ENCODE measurements at regions not wholly inside any gene's neighbourhood (a gene's known extent, or its start where the extent isn't known, plus 50 kb on each side); places are given as distances from the start of the nearest gene placed in this dataset.

DNA sequence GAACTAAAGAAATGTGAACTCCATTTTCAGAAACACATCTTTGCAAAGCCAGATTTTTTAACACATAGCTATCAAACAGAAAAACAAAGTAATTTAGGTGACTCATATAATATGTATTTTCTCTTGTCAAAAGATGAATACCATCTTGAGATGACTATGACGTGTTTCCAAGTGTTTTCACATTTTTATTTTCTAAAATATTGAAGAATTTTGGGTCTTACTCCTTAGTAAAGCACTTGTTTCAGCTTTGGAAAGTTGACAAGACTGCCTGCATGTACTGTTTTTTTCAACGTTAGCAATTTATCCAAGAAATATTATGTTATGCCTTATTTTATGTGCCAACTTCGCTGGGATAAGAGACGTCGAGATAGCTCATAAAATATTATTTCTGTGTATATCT, 733.9 kb upstream of the EPHA5 start:
- Histone ChIP-seq H3K9me2 (replicated peaks; ENCODE audit: low read depth, low read length) (no peaks in the 10 kb centered on the region), H3K4me3 (ENCODE audit: low read length, poor library complexity, severe bottlenecking) (no peak overlapping the region), H3K36me3 (ENCODE audit: insufficient read depth, low read length) (no peaks in the 10 kb centered on the region), H3F3A (ENCODE audit: low read depth) (no peaks in the 10 kb centered on the region), H3K79me2 (ENCODE audit: insufficient read depth, low read length) (no peaks in the 10 kb centered on the region), H3K9me3 (ENCODE audit: insufficient read depth, low read depth, low read length) (no peaks in the 10 kb centered on the region), H3K4me1 (ENCODE audit: insufficient read depth, low read length, poor library complexity, severe bottlenecking) (no peaks in the 10 kb centered on the region), H3K27me3 (ENCODE audit: insufficient read depth, low read length, poor library complexity, severe bottlenecking) (no peaks in the 10 kb centered on the region), H4K20me1 (ENCODE audit: insufficient read depth, low read length, poor library complexity, severe bottlenecking) (no peaks in the 10 kb centered on the region), H3K4me2 (ENCODE audit: low read depth, low read length, poor library complexity, severe bottlenecking) (no peak overlapping the region), H3K9ac (ENCODE audit: low read depth, low read length, poor library complexity, severe bottlenecking) (no peak overlapping the region), H2AFZ (ENCODE audit: low read length) (no peak overlapping the region)
- no peak for TF ChIP-seq EZH2phosphoT487 (IDR thresholded peaks at IDR 0.05; ENCODE audit: borderline replicate concordance)
- TF ChIP-seq, protein P1, sequence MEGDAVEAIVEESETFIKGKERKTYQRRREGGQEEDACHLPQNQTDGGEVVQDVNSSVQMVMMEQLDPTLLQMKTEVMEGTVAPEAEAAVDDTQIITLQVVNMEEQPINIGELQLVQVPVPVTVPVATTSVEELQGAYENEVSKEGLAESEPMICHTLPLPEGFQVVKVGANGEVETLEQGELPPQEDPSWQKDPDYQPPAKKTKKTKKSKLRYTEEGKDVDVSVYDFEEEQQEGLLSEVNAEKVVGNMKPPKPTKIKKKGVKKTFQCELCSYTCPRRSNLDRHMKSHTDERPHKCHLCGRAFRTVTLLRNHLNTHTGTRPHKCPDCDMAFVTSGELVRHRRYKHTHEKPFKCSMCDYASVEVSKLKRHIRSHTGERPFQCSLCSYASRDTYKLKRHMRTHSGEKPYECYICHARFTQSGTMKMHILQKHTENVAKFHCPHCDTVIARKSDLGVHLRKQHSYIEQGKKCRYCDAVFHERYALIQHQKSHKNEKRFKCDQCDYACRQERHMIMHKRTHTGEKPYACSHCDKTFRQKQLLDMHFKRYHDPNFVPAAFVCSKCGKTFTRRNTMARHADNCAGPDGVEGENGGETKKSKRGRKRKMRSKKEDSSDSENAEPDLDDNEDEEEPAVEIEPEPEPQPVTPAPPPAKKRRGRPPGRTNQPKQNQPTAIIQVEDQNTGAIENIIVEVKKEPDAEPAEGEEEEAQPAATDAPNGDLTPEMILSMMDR (conservative IDR thresholded peaks at IDR 0.05; ENCODE audit: low read length), result no peak

- H3K4me1 ChIP-seq (ENCODE audit: insufficient read depth, low read length, poor library complexity, severe bottlenecking), result no peaks in the 10 kb centered on the region
- H4K20me1 ChIP-seq (ENCODE audit: insufficient read depth, low read length, poor library complexity, severe bottlenecking), result no peaks in the 10 kb centered on the region
- H3K9me2 ChIP-seq (replicated peaks; ENCODE audit: low read depth, low read length), result no peaks in the 10 kb centered on the region
- H3K9ac ChIP-seq (ENCODE audit: low read depth, low read length, poor library complexity, severe bottlenecking), result no peak overlapping the region
- no peak overlapping the region for H3K4me3 ChIP-seq (ENCODE audit: low read length, poor library complexity, severe bottlenecking)
- no peak overlapping the region for H2AFZ ChIP-seq (ENCODE audit: low read length)
- no peaks in the 10 kb centered on the region for H3K36me3 ChIP-seq (ENCODE audit: insufficient read depth, low read length)
- no peaks in the 10 kb centered on the region for H3K27me3 ChIP-seq (ENCODE audit: insufficient read depth, low read length, poor library complexity, severe bottlenecking)
- TF ChIP-seq EZH2phosphoT487 (IDR thresholded peaks at IDR 0.05; ENCODE audit: borderline replicate concordance), result no peak
- TF ChIP-seq, protein P1 (conservative IDR thresholded peaks at IDR 0.05; ENCODE audit: low read length), result no peak
- no peaks in the 10 kb centered on the region for H3F3A ChIP-seq (ENCODE audit: low read depth)
- H3K79me2 ChIP-seq (ENCODE audit: insufficient read depth, low read length), result no peaks in the 10 kb centered on the region
- no peak overlapping the region for H3K4me2 ChIP-seq (ENCODE audit: low read depth, low read length, poor library complexity, severe bottlenecking)
- H3K9me3 ChIP-seq (ENCODE audit: insufficient read depth, low read depth, low read length), result no peaks in the 10 kb centered on the region
Observed at GRCh38 chr4:66376921-66377320, 706.6 kb upstream of the EPHA5 start.

GRCh38 chr4:66376396-66376795, 706.1 kb upstream of the EPHA5 start:
- no peak overlapping the region for H3K4me2 ChIP-seq (ENCODE audit: low read depth, low read length, poor library complexity, severe bottlenecking)
- no peak overlapping the region for H3K4me3 ChIP-seq (ENCODE audit: low read length, poor library complexity, severe bottlenecking)
- TF ChIP-seq, protein P1 (conservative IDR thresholded peaks at IDR 0.05; ENCODE audit: low read length), result no peak
- TF ChIP-seq EZH2phosphoT487 (IDR thresholded peaks at IDR 0.05; ENCODE audit: borderline replicate concordance), result no peak
- H3F3A ChIP-seq (ENCODE audit: low read depth), result no peaks in the 10 kb centered on the region
- H3K4me1 ChIP-seq (ENCODE audit: insufficient read depth, low read length, poor library complexity, severe bottlenecking), result no peaks in the 10 kb centered on the region
- H3K9ac ChIP-seq (ENCODE audit: low read depth, low read length, poor library complexity, severe bottlenecking), result no peak overlapping the region
- no peaks in the 10 kb centered on the region for H3K9me3 ChIP-seq (ENCODE audit: insufficient read depth, low read depth, low read length)
- no peak overlapping the region for H2AFZ ChIP-seq (ENCODE audit: low read length)
- no peaks in the 10 kb centered on the region for H3K27me3 ChIP-seq (ENCODE audit: insufficient read depth, low read length, poor library complexity, severe bottlenecking)
- H3K36me3 ChIP-seq (ENCODE audit: insufficient read depth, low read length), result no peaks in the 10 kb centered on the region
- no peaks in the 10 kb centered on the region for H3K79me2 ChIP-seq (ENCODE audit: insufficient read depth, low read length)
- no peaks in the 10 kb centered on the region for H3K9me2 ChIP-seq (replicated peaks; ENCODE audit: low read depth, low read length)
- H4K20me1 ChIP-seq (ENCODE audit: insufficient read depth, low read length, poor library complexity, severe bottlenecking), result no peaks in the 10 kb centered on the region
